ENCODE measurements at regions not wholly inside any gene's neighbourhood (a gene's known extent, or its start where the extent isn't known, plus 50 kb on each side); places are given as distances from the start of the nearest gene placed in this dataset.

- Histone ChIP-seq H3K27me3 (ENCODE audit: control insufficient read depth, insufficient read depth, low read length, poor library complexity, severe bottlenecking) (no peaks in the 10 kb centered on the region), H3K9me3 (ENCODE audit: control insufficient read depth, low read length) (no peaks in the 10 kb centered on the region), H3K36me3 (ENCODE audit: control insufficient read depth, insufficient read depth, low read length) (no peaks in the 10 kb centered on the region), H3K4me3 (ENCODE audit: insufficient read depth, low read depth, low read length) (no peak overlapping the region), H3K27ac (ENCODE audit: insufficient read depth, low read depth, low read length, poor library complexity, severe bottlenecking) (no peak overlapping the region), H3K4me1 (ENCODE audit: control insufficient read depth, insufficient read depth, low read length) (no peaks in the 10 kb centered on the region)
- WGBS, 2 experiments, result 93 to 95% methylated on average over 6 of the region's 6 CpGs
These were observed 500.1 kb downstream of the ETV1 start for GRCh38 chr7:13489386-13489785.

- Histone ChIP-seq H3K9me3 (ENCODE audit: control insufficient read depth, low read length) (no peaks in the 10 kb centered on the region), H3K27ac (ENCODE audit: insufficient read depth, low read depth, low read length, poor library complexity, severe bottlenecking) (no peak overlapping the region), H3K36me3 (ENCODE audit: control insufficient read depth, insufficient read depth, low read length) (no peaks in the 10 kb centered on the region), H3K4me3 (ENCODE audit: insufficient read depth, low read depth, low read length) (no peak overlapping the region), H3K27me3 (ENCODE audit: control insufficient read depth, insufficient read depth, low read length, poor library complexity, severe bottlenecking) (no peaks in the 10 kb centered on the region), H3K4me1 (ENCODE audit: control insufficient read depth, insufficient read depth, low read length) (no peaks in the 10 kb centered on the region)
These were observed 492.5 kb downstream of the ETV1 start for GRCh38 chr7:13496976-13497375.

- no peaks in the 10 kb centered on the region for H3K27me3 ChIP-seq (ENCODE audit: control insufficient read depth, insufficient read depth, low read length, poor library complexity, severe bottlenecking)
- peaks cover 6% of the 10 kb centered on the region for H3K9me3 ChIP-seq (ENCODE audit: control insufficient read depth, low read length)
- H3K4me3 ChIP-seq (ENCODE audit: insufficient read depth, low read depth, low read length), result no peak overlapping the region
- no peaks in the 10 kb centered on the region for H3K36me3 ChIP-seq (ENCODE audit: control insufficient read depth, insufficient read depth, low read length)
- no peaks in the 10 kb centered on the region for H3K4me1 ChIP-seq (ENCODE audit: control insufficient read depth, insufficient read depth, low read length)
- no peak overlapping the region for H3K27ac ChIP-seq (ENCODE audit: insufficient read depth, low read depth, low read length, poor library complexity, severe bottlenecking)
- 100% methylated on average over 1 of the region's 1 CpG; no CpG with 5 or more reads in 1 of the 2 experiments for WGBS, 2 experiments
These were observed 480.9 kb downstream of the ETV1 start for GRCh38 chr7:13508586-13508985.

GRCh38 chr7:13518738-13519137 lies 470.7 kb downstream of the ETV1 start:
- no peak overlapping the region for H3K27ac ChIP-seq (ENCODE audit: insufficient read depth, low read depth, low read length, poor library complexity, severe bottlenecking)
- no peaks in the 10 kb centered on the region for H3K4me1 ChIP-seq (ENCODE audit: control insufficient read depth, insufficient read depth, low read length)
- no peaks in the 10 kb centered on the region for H3K36me3 ChIP-seq (ENCODE audit: control insufficient read depth, insufficient read depth, low read length)
- H3K9me3 ChIP-seq (ENCODE audit: control insufficient read depth, low read length), result no peaks in the 10 kb centered on the region
- no peaks in the 10 kb centered on the region for H3K27me3 ChIP-seq (ENCODE audit: control insufficient read depth, insufficient read depth, low read length, poor library complexity, severe bottlenecking)
- no CpG with 5 or more reads among the region's 1 CpG for WGBS, 2 experiments
- no peak overlapping the region for H3K4me3 ChIP-seq (ENCODE audit: insufficient read depth, low read depth, low read length)

GRCh38 chr7:13524076-13524475 lies 465.4 kb downstream of the ETV1 start:
- H3K27me3 ChIP-seq (ENCODE audit: control insufficient read depth, insufficient read depth, low read length, poor library complexity, severe bottlenecking), result no peaks in the 10 kb centered on the region
- no peaks in the 10 kb centered on the region for H3K4me1 ChIP-seq (ENCODE audit: control insufficient read depth, insufficient read depth, low read length)
- H3K4me3 ChIP-seq (ENCODE audit: insufficient read depth, low read depth, low read length), result no peak overlapping the region
- no peak overlapping the region for H3K27ac ChIP-seq (ENCODE audit: insufficient read depth, low read depth, low read length, poor library complexity, severe bottlenecking)
- no peaks in the 10 kb centered on the region for H3K9me3 ChIP-seq (ENCODE audit: control insufficient read depth, low read length)
- H3K36me3 ChIP-seq (ENCODE audit: control insufficient read depth, insufficient read depth, low read length), result no peaks in the 10 kb centered on the region

- Histone ChIP-seq H3K9me3 (ENCODE audit: control insufficient read depth, low read length) (no peaks in the 10 kb centered on the region), H3K36me3 (ENCODE audit: control insufficient read depth, insufficient read depth, low read length) (no peaks in the 10 kb centered on the region), H3K27ac (ENCODE audit: insufficient read depth, low read depth, low read length, poor library complexity, severe bottlenecking) (no peak overlapping the region), H3K4me1 (ENCODE audit: control insufficient read depth, insufficient read depth, low read length) (no peaks in the 10 kb centered on the region), H3K4me3 (ENCODE audit: insufficient read depth, low read depth, low read length) (no peak overlapping the region), H3K27me3 (ENCODE audit: control insufficient read depth, insufficient read depth, low read length, poor library complexity, severe bottlenecking) (no peaks in the 10 kb centered on the region)
- 93 to 100% methylated on average over 2 to 5 of the region's 5 CpGs for WGBS, 2 experiments
These were observed 457.3 kb downstream of the ETV1 start for GRCh38 chr7:13532028-13532753.

- 82 to 93% methylated on average over 2 to 5 of the region's 6 CpGs for WGBS, 2 experiments
These were observed 450.8 kb downstream of the ETV1 start for GRCh38 chr7:13538669-13539068.

GRCh38 chr7:13540429-13540828 lies 449.0 kb downstream of the ETV1 start:
- H3K36me3 ChIP-seq (ENCODE audit: control insufficient read depth, insufficient read depth, low read length), result no peaks in the 10 kb centered on the region
- H3K27me3 ChIP-seq (ENCODE audit: control insufficient read depth, insufficient read depth, low read length, poor library complexity, severe bottlenecking), result no peaks in the 10 kb centered on the region
- H3K4me1 ChIP-seq (ENCODE audit: control insufficient read depth, insufficient read depth, low read length), result no peaks in the 10 kb centered on the region
- WGBS, 2 experiments, result 85 to 100% methylated on average over 1 of the region's 1 CpG
- no peak overlapping the region for H3K27ac ChIP-seq (ENCODE audit: insufficient read depth, low read depth, low read length, poor library complexity, severe bottlenecking)
- H3K9me3 ChIP-seq (ENCODE audit: control insufficient read depth, low read length), result no peaks in the 10 kb centered on the region
- H3K4me3 ChIP-seq (ENCODE audit: insufficient read depth, low read depth, low read length), result no peak overlapping the region

More at GRCh38 chr7:13538669-13539068, 450.8 kb downstream of the ETV1 start:
- H3K9me3 ChIP-seq (ENCODE audit: control insufficient read depth, low read length), result no peaks in the 10 kb centered on the region
- no peaks in the 10 kb centered on the region for H3K27me3 ChIP-seq (ENCODE audit: control insufficient read depth, insufficient read depth, low read length, poor library complexity, severe bottlenecking)
- H3K4me1 ChIP-seq (ENCODE audit: control insufficient read depth, insufficient read depth, low read length), result no peaks in the 10 kb centered on the region
- no peaks in the 10 kb centered on the region for H3K36me3 ChIP-seq (ENCODE audit: control insufficient read depth, insufficient read depth, low read length)
- no peak overlapping the region for H3K4me3 ChIP-seq (ENCODE audit: insufficient read depth, low read depth, low read length)
- no peak overlapping the region for H3K27ac ChIP-seq (ENCODE audit: insufficient read depth, low read depth, low read length, poor library complexity, severe bottlenecking)

GRCh38 chr7:13541326-13541725 lies 448.1 kb downstream of the ETV1 start:
- Histone ChIP-seq H3K4me3 (ENCODE audit: insufficient read depth, low read depth, low read length) (no peak overlapping the region), H3K9me3 (ENCODE audit: control insufficient read depth, low read length) (no peaks in the 10 kb centered on the region), H3K4me1 (ENCODE audit: control insufficient read depth, insufficient read depth, low read length) (no peaks in the 10 kb centered on the region), H3K27me3 (ENCODE audit: control insufficient read depth, insufficient read depth, low read length, poor library complexity, severe bottlenecking) (no peaks in the 10 kb centered on the region), H3K36me3 (ENCODE audit: control insufficient read depth, insufficient read depth, low read length) (no peaks in the 10 kb centered on the region), H3K27ac (ENCODE audit: insufficient read depth, low read depth, low read length, poor library complexity, severe bottlenecking) (no peak overlapping the region)

- Histone ChIP-seq H3K9me3 (ENCODE audit: control insufficient read depth, low read length) (no peaks in the 10 kb centered on the region), H3K4me1 (ENCODE audit: control insufficient read depth, insufficient read depth, low read length) (no peaks in the 10 kb centered on the region), H3K36me3 (ENCODE audit: control insufficient read depth, insufficient read depth, low read length) (no peaks in the 10 kb centered on the region), H3K4me3 (ENCODE audit: insufficient read depth, low read depth, low read length) (no peak overlapping the region), H3K27ac (ENCODE audit: insufficient read depth, low read depth, low read length, poor library complexity, severe bottlenecking) (no peak overlapping the region), H3K27me3 (ENCODE audit: control insufficient read depth, insufficient read depth, low read length, poor library complexity, severe bottlenecking) (no peaks in the 10 kb centered on the region)
- WGBS, 2 experiments, result 74 to 77% methylated on average over 4 of the region's 4 CpGs
These were observed 447.0 kb downstream of the ETV1 start for GRCh38 chr7:13542451-13542850.

- H3K36me3 ChIP-seq (ENCODE audit: control insufficient read depth, insufficient read depth, low read length), result no peaks in the 10 kb centered on the region
- H3K4me3 ChIP-seq (ENCODE audit: insufficient read depth, low read depth, low read length), result no peak overlapping the region
- no peaks in the 10 kb centered on the region for H3K9me3 ChIP-seq (ENCODE audit: control insufficient read depth, low read length)
- no peaks in the 10 kb centered on the region for H3K27me3 ChIP-seq (ENCODE audit: control insufficient read depth, insufficient read depth, low read length, poor library complexity, severe bottlenecking)
- H3K27ac ChIP-seq (ENCODE audit: insufficient read depth, low read depth, low read length, poor library complexity, severe bottlenecking), result no peak overlapping the region
- H3K4me1 ChIP-seq (ENCODE audit: control insufficient read depth, insufficient read depth, low read length), result no peaks in the 10 kb centered on the region
- WGBS, 2 experiments, result 92 to 95% methylated on average over 3 of the region's 3 CpGs
These were observed 438.0 kb downstream of the ETV1 start for GRCh38 chr7:13551503-13551902.
